ENCODE measurements at regions not wholly inside any gene's neighbourhood (a gene's known extent, or its start where the extent isn't known, plus 50 kb on each side); places are given as distances from the start of the nearest gene placed in this dataset.
"Not testable (repeated sequence)": the region's sequence is repeated elsewhere in the genome, so short reads cannot be mapped to it uniquely, and the experiment has no call there.

GRCh38 chr4:82171531-82172155 lies 202.1 kb downstream of the HNRNPD start:
- DNase-seq = no peak

DNA sequence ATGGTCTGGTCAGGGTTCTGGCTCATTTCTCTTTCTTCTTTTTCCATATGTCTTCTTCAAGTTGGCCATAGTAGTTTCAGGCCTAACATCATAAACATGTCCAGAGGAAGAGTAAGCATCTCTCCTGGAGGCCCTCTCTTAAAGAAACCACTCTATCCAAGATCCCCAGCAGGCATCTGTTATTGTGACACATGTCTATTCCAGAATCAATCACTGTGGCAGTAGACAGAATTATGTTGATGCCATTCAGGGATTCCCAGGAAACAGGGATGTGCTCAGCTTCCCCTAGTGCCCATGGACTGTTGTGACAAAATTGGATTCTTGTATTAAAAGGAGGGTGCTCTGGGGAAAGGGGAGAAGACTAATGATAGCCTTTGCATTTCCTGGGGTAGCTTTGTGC lies 224.0 kb downstream of the HNRNPD start:
- no peak for DNase-seq

DNA sequence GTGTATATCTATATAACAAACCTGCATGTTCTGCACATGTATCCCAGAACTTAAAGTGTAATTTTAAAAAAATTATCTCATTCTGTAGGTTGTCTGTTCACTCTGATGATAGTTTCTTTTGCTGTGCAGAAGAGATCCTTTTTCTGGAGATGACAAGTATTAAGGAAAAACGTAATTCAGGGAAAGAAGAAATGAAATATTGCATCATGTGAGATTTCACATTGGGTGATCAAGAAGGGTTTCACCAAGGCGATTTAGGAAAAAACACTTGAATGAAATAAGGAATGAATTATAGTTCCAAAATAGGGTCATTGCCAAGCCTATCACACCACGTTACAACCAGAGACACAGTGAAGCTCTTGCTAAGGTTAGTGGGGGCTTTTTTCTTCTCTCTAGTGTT lies 227.9 kb downstream of the HNRNPD start:
- no peak for DNase-seq

GRCh38 chr4:82140422-82140821 lies 233.4 kb downstream of the HNRNPD start:
- DNase-seq = no peak

DNA sequence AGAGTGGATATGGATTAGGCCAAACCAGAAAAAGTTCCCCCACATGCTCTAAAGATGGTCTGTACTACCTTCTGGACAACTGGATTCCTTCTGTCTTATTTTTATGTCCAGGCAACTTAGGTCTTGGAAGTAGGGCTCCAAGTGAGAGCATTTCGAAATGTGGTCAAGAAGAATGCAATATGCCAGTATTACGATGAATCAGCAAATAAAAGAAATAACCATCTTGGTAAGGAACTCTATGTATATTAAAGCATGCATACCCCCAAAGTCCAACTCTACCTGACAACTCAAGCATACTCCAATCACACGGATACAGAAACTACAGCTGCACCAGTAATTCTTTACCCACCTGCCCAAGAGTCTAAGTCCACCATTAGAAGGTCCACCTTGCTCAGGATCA lies 234.5 kb downstream of the HNRNPD start:
- no peak for DNase-seq

- DNase-seq = no peak
Observed at GRCh38 chr4:82138374-82138773, 235.4 kb downstream of the HNRNPD start.

GRCh38 chr4:82136161-82136801 lies 237.5 kb downstream of the HNRNPD start:
- DNase-seq = no peak

- DNase-seq = no peak
Observed at GRCh38 chr4:82128355-82128754, 245.4 kb downstream of the HNRNPD start.

DNA sequence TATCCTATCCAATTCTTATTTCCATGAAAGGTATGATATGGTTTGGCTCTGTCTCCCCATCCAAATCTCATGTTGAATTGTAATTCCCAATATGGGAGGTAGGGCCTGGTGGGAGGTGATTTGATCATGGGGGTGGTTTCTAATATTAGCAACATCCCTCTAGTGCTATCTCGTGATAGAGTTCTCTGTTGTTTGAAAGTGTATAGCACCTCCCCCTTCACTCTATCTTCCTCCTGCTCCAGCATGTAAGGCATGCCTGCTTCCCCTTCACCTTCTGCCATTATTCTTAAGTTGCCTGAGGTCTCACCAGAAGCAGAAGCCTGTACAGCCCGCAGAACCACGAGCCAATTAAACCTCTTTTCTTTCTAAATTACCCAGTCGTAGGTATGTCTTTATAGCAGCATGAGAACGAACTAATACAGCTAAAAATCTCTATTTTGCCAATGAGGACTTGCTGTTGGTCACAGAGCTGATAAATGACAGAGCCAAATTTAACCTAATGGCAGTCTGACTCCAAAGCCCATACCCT lies 247.2 kb downstream of the HNRNPD start:
- no peak for DNase-seq

GRCh38 chr4:82125787-82126297 lies 247.9 kb downstream of the HNRNPD start:
- no peak for DNase-seq

DNA sequence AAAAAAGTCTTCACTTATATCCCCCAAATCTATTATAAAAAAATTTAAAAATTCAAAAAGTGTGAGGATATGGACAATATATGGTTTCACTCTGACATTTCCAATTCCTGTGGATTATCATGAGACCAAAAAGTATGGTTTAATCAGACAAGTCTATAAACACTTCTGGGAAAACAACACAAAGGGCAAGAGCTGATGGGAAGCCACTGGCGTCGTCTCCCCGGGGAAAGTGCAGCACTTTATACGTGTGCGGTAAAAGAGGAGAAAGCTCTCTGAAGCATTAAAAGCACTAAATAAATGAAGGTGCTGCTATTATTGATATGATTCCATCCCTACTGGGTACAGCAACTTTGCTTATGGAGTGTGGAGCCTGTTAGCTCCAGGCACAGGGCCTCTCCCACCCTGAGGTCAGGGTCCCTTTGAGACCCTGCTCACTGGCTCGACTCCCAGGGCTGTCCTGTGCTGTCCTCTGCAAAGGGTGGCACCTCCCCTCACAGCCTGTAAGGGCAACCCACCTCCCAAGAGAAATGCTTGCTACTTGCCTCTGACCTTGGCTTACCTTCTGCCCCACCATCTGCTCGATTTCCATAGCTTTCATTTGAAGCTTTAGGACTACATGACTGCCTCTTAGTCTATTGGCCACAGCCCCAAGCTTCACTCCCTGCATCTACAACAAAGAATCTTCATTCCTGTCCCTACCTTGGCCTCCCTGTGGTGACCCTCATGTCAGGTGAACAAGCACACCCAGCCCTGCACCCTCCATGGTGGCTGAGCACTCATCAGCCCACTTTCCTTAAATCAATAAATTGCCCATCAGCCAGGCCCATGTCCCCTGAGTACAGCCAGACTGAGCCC lies 248.6 kb downstream of the HNRNPD start:
- no peak for DNase-seq

DNA sequence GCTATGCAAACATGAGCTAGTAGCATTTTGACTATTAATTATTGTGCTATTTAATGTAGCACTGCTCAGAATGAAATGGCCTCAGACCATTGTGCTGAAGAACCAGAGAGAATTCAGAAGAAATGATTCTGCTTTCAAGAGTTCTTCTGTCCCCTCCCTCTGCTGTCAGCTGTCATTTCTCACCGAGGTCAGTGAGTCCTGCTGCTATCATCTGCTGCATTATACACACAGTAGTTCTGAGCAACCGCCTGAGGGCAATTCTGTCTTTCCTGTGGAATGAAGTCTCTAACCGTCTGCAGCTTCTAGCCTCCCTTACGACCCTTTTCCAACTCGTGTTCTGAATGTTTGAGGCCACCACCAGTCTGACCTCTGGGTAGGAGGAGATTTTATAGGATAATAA lies 249.4 kb downstream of the HNRNPD start:
- no peak for DNase-seq

DNA sequence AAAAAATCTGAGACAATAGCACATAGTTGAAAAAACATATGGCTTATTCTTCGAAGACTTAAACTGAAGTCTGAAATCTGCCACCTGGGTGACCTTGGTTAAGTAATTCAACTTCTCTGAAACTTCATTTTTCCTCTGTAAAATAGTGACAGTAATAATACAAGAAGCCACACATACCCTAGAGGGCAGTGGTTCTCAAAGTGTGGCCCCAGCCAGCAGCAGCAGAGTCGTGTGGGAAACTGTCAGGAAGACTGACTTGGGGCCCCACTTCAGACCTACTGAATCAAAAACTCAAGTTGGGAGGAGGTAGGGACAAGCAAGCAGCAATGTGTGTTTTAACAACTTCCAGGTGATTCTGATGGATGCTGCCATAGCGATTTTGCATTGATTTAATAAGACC lies 249.9 kb downstream of the HNRNPD start:
- no peak for DNase-seq

GRCh38 chr4:82115183-82115582 lies 258.6 kb downstream of the HNRNPD start:
- DNase-seq = not testable (repeated sequence)

DNA sequence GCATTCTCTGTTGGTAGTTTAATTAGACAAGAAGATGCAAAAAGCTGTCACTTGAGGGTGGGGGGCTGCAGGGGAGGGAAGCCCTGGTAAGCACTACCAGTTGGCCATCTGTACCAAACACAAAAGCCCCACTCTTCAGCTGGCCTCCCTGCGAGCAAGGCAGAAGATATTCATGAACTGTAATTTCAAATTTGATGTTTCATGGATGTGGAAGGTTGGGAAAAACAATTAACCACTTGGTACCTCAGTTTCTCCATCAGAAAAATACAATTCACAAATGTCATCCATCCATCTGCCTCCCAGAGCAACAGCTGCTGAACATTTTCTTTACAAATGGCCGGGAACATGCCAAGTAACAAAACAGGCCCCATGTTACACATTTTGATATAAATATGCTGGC lies 265.3 kb downstream of the HNRNPD start:
- no peak for DNase-seq

DNA sequence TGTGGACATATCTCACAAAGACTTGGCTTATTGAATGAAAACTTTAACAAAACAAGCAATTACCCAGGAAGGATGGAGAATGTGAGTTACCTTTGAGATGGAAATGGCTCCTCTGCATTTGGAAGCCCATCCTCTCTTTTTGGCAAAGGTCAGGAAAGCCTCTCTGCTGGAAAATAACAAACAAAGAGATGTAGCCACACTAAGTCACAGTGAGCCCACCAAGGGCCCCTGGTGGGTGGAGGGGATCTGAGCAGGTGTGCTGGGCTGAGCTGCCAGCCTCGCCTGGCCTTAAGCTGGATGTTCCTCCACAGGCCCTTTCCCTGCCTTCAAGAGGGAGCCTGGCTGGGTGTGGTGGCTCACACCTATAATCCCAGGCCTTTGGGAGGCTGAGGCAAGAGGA lies 269.2 kb downstream of the HNRNPD start:
- DNase-seq = no peak

DNA sequence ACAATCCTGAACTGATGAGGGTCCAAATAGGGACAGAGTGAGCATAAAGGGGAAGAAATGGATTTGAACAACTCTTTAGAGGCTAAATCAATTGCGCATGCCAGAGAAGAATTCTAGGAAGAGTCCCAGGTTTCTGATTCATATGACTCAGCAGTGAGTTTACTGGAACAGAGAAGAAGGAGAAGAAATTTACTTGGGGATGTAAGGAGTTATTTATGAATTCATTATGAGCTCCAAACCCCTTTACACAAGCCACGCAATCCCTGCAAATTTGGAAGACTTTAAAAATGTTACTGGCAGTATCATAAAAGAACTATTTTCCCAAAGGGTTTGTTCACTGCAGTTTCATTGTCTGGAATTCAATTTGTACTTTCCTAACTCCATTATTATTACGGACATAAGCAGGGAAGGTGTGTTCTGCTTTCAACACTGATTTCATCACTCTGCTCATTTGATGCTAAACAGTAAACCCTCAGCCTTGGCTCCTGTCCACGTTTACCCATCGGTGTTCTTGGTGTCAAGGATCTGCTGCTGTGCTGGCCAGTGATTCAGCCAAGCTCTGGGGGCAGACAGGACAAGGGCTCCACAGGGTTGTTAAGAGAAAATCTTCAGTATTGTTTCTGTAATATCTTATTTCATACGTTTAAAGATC lies 273.7 kb downstream of the HNRNPD start:
- no peak for DNase-seq

DNA sequence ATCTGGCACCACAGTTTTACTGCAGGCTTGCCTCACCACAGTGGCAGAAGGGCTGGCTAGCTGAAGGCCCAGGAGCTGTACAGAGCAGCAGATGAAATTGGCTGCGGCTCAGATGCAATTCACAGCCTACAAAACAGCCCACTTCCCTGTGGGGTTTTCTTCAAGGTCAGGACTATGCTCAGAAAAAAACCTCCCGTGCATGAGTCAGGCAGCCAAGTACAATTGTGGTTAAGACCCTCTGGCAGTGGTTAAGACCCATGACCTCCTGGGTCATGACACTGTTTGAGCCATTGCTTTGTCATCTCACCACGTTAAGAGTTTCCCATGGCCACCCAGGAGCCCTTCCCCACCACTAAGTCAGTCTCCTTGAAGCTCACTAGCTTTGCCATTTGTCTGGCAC lies 276.3 kb downstream of the HNRNPD start:
- DNase-seq = no peak

GRCh38 chr4:82090717-82091116 lies 283.1 kb downstream of the HNRNPD start:
- DNase-seq = no peak

DNA sequence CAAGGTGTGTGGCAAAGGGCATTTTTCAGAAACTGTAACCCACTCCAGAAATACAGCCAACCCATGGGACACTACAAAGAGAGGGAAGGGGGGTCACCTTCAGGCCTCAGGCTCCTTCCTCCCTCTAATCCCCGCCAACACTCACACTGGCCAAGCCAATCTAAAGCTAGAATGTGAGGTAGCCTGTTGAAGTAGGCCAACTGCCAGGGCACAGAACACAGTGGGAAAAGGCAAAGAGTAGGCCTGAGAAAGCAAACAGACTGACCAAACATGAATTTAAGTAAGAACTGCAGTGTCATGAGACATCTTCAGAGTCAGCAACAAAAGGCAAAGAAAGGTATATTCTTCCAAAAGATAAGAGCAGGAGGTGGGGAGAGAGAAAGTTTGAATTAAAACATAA lies 289.0 kb downstream of the HNRNPD start:
- DNase-seq = no peak

DNA sequence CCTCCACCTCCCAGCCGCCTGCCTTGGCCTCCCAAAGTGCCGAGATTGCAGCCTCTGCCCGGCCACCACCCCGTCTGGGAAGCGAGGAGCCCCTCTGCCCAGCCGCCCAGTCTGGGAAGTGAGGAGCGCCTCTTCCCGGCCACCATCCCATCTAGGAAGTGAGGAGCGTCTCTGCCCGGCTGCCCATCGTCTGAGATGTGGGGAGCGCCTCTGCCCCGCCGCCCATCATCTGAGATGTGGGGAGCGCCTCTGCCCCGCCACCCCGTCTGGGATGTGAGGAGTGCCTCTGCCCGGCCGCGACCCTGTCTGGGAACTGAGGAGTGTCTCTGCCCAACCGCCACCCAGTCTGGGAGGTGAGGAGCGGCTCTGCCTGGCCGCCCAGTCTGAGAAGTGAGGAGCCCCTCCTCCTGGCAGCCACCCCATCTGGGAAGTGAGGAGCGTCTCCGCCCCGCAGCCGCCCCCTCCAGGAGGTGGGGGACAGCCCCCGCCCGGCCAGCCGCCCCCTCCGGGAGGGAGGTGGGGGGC lies 296.3 kb downstream of the HNRNPD start:
- not testable (repeated sequence) for DNase-seq

DNA sequence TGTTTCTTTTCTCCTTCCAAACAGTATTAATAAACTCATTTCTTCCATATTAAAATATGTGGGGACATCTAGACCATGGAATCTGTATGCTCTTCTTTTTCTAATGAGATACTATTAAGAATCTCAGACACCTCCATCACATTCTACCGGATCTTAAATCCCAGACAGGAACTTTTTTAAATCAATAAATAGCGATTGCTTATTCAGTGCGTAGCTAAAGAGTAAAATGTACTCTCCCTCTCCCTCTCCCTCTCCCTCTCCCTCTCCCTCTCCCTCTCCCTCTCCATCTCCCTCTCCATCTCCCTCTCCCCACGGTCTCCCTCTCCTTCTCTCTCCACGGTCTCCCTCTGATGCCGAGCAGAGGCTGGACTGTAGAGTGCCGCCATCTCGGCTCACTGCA lies 297.0 kb downstream of the HNRNPD start:
- no peak for DNase-seq

- DNase-seq = no peak
Observed at GRCh38 chr4:82076359-82076758, 297.4 kb downstream of the HNRNPD start.
